C1 segment of cervical spinal cord (tissue), 14 donors: ENCODE measurements at regions not wholly inside any gene's neighbourhood (a gene's known extent, or its start where the extent isn't known, plus 50 kb on each side); places are given as distances from the start of the nearest gene placed in this dataset.

Experiments used
- DNase-seq, 14 donors: peaks; one replicate each; lab custom pipeline; 2025; lab: John Stamatoyannopoulos, UW

- DNase-seq: no peak
Measured at GRCh38 chr2:41483226-41483625, 564.6 kb upstream of the PKDCC start.

GRCh38 chr2:41483982-41484857, 563.6 kb upstream of the PKDCC start:
- DNase-seq: no peak

- DNase-seq: no peak
Measured at GRCh38 chr2:41484858-41485234, 563.0 kb upstream of the PKDCC start.

- DNase-seq: no peak
Measured at GRCh38 chr2:41486948-41487347, 560.9 kb upstream of the PKDCC start.

GRCh38 chr2:41488888-41489287, 558.9 kb upstream of the PKDCC start:
- no peak for DNase-seq

- no peak for DNase-seq
Measured at GRCh38 chr2:41489638-41490037, 558.2 kb upstream of the PKDCC start.

GRCh38 chr2:41495050-41495449, 552.8 kb upstream of the PKDCC start:
- DNase-seq: no peak

GRCh38 chr2:41496908-41497307, 550.9 kb upstream of the PKDCC start:
- DNase-seq: no peak

- DNase-seq: no peak
Measured at GRCh38 chr2:41498781-41499180, 549.0 kb upstream of the PKDCC start.

- no peak for DNase-seq
Measured at GRCh38 chr2:41500895-41501294, 546.9 kb upstream of the PKDCC start.

- no peak for DNase-seq
Measured at GRCh38 chr2:41502752-41503151, 545.1 kb upstream of the PKDCC start.

GRCh38 chr2:41504532-41504931, 543.3 kb upstream of the PKDCC start:
- DNase-seq: no peak

- DNase-seq: no peak
Measured at GRCh38 chr2:41510108-41510507, 537.7 kb upstream of the PKDCC start.

GRCh38 chr2:41521211-41521610, 526.6 kb upstream of the PKDCC start:
- DNase-seq: no peak

- no peak for DNase-seq
Measured at GRCh38 chr2:41527525-41528323, 520.1 kb upstream of the PKDCC start.

- no peak for DNase-seq
Measured at GRCh38 chr2:41535575-41535974, 512.2 kb upstream of the PKDCC start.

- DNase-seq: no peak
Measured at GRCh38 chr2:41540272-41540998, 507.4 kb upstream of the PKDCC start.

- no peak for DNase-seq
Measured at GRCh38 chr2:41543726-41544125, 504.1 kb upstream of the PKDCC start.

- no peak for DNase-seq
Measured at GRCh38 chr2:41544709-41545108, 503.1 kb upstream of the PKDCC start.

- DNase-seq: no peak
Measured at GRCh38 chr2:41546031-41546430, 501.8 kb upstream of the PKDCC start.

- no peak for DNase-seq
Measured at GRCh38 chr2:41568648-41569047, 479.2 kb upstream of the PKDCC start.

GRCh38 chr2:41572154-41572553, 475.7 kb upstream of the PKDCC start:
- DNase-seq: no peak
